ENCODE measurements at regions not wholly inside any gene's neighbourhood (a gene's known extent, or its start where the extent isn't known, plus 50 kb on each side); places are given as distances from the start of the nearest gene placed in this dataset.
"Not testable (repeated sequence)": the region's sequence is repeated elsewhere in the genome, so short reads cannot be mapped to it uniquely, and the experiment has no call there.

DNA sequence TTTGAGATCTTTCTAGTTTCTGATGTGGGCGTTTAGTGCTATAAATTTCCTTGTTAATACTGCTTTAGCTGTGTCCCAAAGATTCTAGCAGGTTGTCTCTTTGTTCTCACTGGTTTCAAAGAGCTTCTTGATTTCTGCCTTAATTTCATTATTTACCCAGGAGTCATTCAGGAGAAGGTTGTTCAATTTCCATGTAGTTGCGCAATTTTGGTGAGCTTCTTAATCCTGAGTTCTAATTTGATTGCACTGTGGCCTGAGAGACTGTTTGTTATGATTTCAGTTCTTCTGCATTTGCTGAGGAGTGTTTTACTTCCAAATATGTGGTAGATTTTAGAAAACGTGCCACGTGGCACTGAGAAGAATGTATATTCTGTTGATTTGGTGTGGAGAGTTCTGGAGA lies 254.6 kb downstream of the ADGRL2 start:
- TF ChIP-seq, protein P1, sequence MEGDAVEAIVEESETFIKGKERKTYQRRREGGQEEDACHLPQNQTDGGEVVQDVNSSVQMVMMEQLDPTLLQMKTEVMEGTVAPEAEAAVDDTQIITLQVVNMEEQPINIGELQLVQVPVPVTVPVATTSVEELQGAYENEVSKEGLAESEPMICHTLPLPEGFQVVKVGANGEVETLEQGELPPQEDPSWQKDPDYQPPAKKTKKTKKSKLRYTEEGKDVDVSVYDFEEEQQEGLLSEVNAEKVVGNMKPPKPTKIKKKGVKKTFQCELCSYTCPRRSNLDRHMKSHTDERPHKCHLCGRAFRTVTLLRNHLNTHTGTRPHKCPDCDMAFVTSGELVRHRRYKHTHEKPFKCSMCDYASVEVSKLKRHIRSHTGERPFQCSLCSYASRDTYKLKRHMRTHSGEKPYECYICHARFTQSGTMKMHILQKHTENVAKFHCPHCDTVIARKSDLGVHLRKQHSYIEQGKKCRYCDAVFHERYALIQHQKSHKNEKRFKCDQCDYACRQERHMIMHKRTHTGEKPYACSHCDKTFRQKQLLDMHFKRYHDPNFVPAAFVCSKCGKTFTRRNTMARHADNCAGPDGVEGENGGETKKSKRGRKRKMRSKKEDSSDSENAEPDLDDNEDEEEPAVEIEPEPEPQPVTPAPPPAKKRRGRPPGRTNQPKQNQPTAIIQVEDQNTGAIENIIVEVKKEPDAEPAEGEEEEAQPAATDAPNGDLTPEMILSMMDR (IDR thresholded peaks at IDR 0.05), result not testable (repeated sequence)
- TF ChIP-seq POLR2A, EP300, POLR2AphosphoS5 (IDR thresholded peaks at IDR 0.05): not testable (repeated sequence)
